GM19468 (cell line): ENCODE measurements at regions not wholly inside any gene's neighbourhood (a gene's known extent, or its start where the extent isn't known, plus 50 kb on each side); places are given as distances from the start of the nearest gene placed in this dataset.

Source experiments
- ATAC-seq: cut with Tn5 transposase; IDR thresholded peaks from one replicate; pipeline ENCODE4 v1.9.1; 2021; ENCODE audit warnings: mild to moderate bottlenecking, moderate library complexity, moderate number of reproducible peaks; ENCODE audit not compliant: unreplicated experiment; ENCODE audit errors: extremely low read depth

GRCh38 chr20:11443382-11444119 is 474.1 kb upstream of the BTBD3 start:
- ATAC-seq, result no peak

- ATAC-seq, result no peak
Observed at GRCh38 chr20:11445161-11445560, 472.5 kb upstream of the BTBD3 start.

- no peak for ATAC-seq
Observed at GRCh38 chr20:11445891-11446290, 471.8 kb upstream of the BTBD3 start.

- no peak for ATAC-seq
Observed at GRCh38 chr20:11447371-11448100, 470.2 kb upstream of the BTBD3 start.

- no peak for ATAC-seq
Observed at GRCh38 chr20:11448554-11448953, 469.1 kb upstream of the BTBD3 start.

GRCh38 chr20:11451793-11452291 is 465.9 kb upstream of the BTBD3 start:
- no peak for ATAC-seq

GRCh38 chr20:11452326-11452725 is 465.4 kb upstream of the BTBD3 start:
- no peak for ATAC-seq

GRCh38 chr20:11453430-11453829 is 464.3 kb upstream of the BTBD3 start:
- no peak for ATAC-seq

GRCh38 chr20:11454966-11455799 is 462.5 kb upstream of the BTBD3 start:
- no peak for ATAC-seq

GRCh38 chr20:11457488-11457887 is 460.2 kb upstream of the BTBD3 start:
- no peak for ATAC-seq

- no peak for ATAC-seq
Observed at GRCh38 chr20:11459090-11459890, 458.4 kb upstream of the BTBD3 start.

GRCh38 chr20:11467436-11467835 is 450.3 kb upstream of the BTBD3 start:
- ATAC-seq, result no peak

- no peak for ATAC-seq
Observed at GRCh38 chr20:11468880-11469279, 448.8 kb upstream of the BTBD3 start.

- no peak for ATAC-seq
Observed at GRCh38 chr20:11469795-11470435, 447.8 kb upstream of the BTBD3 start.

GRCh38 chr20:11473983-11474382 is 443.7 kb upstream of the BTBD3 start:
- no peak for ATAC-seq

- no peak for ATAC-seq
Observed at GRCh38 chr20:11483697-11484096, 434.0 kb upstream of the BTBD3 start.

- no peak for ATAC-seq
Observed at GRCh38 chr20:11484479-11484878, 433.2 kb upstream of the BTBD3 start.

- ATAC-seq, result no peak
Observed at GRCh38 chr20:11492386-11492785, 425.3 kb upstream of the BTBD3 start.

- no peak for ATAC-seq
Observed at GRCh38 chr20:11492846-11493245, 424.8 kb upstream of the BTBD3 start.
